ENCODE measurements at regions not wholly inside any gene's neighbourhood (a gene's known extent, or its start where the extent isn't known, plus 50 kb on each side); places are given as distances from the start of the nearest gene placed in this dataset.

DNA sequence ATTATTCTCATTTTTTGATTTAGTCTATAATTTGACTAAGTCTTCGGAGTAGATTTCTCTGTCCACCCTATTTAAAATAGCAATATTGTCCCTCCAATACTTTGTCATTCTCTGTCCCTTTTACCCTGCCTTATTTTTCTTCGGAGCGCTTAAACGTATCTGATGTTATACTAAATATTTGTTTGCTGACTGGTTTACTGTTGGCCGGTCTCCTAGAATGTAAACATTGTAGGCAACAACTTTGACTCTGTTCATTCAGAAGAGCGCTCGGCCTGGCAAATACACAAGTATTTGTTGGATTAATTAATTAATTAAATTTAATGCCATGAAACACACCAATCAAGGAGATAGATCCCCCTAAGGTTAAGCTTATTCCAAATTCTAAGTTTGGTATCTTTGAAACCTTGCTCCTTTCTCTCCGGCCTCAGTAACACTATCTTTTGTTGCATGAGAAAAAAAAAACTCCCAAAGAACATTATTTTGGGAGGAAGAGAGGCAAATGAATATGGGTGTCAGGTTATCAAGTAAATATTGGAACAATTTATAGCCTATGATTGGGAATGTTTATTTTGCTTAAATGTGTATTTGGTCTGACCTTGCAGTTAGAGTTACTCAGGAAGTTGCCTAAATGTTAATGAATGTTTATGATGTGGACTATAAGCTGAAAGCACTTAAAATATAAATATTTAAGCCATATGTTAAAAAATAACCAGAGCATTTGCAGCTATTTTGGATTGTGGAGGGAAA, 231.1 kb downstream of the SOX4 start:
- no peak for DNase-seq

DNA sequence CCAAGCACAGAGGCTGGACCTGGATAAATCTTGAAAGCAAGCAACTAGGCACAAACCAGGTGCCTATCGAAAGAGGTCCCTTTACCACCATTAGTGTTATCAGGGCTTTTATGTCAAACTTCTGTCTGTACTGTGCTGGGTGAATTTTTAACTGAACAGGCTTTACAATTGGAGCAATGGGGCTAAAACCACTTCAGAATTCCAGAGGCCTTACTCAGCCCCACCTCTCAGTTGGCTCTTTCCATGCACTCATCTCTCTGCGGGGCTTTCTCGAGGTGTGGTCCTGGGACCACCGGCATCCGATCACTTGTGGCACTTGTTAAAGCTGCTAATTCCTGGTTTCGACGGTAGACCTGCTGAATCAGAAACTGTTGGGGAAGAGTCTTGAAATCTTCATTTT, 232.5 kb downstream of the SOX4 start:
- no peak for DNase-seq

DNA sequence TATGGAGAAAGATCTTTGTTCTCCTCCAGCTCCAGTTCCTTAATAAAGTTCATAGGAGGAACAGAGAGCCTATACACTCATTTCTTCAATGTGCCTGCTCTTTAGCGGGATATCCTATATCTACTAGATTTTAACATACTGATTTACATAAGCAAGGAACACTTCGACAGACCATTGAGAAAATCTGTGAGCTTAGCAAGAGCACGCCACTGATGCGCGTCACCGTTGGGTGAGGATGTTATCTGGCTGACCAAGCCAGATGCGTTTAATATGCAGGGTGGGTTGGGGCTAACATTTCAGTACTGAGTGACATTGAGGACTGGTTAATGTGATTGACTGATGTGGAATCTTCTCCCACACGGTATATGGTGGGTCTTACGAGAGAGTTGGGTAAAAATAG, 233.4 kb downstream of the SOX4 start:
- no peak for DNase-seq

DNA sequence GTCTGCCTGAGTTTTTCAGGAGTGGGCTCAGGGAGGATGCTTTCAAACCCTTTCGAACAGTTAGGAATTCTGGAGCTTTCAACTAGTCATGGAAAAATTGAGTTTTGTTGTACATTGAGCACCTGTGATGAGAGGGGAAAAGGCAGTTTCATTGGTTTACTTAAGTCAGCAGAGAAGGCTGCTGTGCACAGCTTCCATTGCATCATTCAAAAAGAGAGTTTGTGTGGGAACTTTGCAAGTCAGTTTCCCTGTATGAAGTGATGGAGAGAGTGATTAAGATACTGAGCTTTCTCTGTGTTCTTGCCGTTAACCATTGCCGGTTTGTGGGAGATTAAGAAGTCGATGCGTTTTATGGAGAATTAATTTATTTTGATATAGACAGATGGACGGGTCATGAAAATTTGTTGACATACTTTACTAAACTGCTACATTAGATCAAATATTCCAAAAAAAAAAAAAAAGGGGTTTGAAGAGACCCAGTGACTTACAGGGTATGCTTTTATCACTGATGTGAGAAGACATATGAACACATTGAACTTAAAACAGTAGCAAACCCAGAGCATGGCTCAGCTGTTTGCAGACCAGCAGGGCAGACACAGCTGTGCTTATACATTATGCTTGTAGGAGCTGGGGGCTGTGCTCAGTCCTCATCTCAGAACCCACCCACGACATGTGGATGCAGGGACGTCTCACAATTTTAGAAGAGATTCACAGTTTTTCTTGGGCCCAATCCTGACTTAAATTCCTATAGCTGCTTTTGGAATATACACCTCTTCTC, 234.1 kb downstream of the SOX4 start:
- DNase-seq, result no peak

DNA sequence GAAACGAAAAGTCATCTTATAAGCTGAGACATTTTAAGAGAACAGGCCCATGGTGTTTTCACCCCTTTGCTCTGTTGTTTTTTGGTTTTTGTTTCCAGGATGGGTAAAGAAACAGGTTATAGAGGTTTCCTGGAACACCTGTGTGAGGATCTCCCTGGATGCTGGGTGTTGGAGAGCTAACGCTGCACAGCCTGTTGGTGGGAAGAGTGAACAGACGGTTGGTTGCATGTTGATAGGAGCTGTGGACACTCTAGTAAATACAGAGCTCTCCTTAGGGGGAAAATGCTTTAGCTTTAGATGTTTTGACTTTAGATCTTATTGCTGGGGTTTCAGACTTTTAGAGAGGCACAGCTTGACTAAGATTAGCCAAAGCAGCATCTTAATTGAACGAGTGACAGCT, 235.2 kb downstream of the SOX4 start:
- no peak for DNase-seq

DNA sequence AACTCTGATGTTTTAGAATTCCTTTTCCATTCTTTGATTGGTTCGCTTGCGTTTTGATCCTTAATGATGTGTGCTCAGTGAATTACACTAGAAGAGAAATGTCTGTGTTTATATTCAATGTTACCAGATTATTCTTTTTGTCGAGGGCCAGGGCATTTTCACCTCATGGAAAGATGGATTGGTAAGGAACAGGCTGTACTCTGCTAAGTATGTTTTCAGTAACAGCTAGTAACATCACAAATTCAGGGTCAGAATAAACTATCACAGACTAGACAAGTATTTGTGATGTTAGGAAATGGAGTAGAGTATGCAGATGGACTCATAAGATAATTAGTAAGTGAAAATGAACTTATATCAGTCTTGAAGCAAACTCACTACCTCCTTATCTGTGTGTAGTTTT, 235.6 kb downstream of the SOX4 start:
- no peak for DNase-seq

DNA sequence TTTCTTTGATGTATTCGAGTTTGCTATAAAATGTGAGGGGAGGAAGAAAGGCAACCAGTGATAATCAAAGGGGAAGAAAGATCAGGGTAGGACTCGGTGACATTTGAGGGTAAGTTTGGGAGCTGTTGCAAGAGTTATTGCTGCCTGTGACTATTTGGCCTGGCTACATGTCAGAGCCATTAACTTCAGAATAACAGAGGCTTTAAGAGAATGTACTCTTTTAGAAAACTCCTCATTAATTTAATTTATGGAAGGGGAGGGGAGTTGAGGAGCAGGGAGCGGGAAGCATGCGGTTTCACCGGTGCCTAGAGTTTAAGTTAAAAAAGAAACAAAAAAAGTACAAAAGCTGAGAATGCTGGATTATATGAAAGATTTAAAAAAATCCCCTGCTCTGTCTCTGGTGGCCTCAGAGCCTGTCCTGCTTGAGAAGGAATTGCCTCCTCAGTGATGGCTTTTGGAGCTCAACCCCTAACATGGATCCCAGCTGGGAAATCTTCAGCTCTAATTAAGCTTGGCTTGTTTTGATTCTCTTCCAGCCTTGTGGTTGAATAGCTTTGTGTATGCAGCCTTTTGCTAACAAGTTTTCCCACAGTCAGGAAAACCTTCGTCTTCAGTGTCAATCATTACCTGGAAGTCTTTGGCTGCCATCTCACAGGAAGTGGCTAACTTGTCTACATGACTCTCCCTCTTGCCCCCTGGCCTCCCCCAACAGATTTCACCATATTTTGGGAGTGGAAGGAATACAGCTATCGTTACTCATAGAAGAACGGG, 238.2 kb downstream of the SOX4 start:
- DNase-seq, result no peak

DNA sequence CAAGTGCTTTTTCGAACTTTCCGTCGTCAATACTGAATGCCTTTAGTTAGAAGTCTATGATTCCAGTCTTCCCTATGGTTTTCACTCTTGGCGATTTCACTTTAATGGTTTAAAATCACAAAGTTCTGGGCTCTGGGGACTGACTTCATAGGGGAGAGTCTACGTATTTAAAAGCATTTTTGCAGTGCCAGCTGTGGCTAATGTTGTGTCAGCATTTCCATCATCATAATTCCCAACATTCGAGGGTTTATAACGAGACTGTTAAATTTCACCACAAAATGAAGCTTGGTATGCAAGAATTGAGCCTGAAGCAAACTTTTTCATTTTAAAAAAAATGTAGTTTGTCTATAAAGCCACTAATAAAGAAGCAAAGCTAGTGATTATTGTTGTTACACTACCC, 242.7 kb downstream of the SOX4 start:
- no peak for DNase-seq

DNA sequence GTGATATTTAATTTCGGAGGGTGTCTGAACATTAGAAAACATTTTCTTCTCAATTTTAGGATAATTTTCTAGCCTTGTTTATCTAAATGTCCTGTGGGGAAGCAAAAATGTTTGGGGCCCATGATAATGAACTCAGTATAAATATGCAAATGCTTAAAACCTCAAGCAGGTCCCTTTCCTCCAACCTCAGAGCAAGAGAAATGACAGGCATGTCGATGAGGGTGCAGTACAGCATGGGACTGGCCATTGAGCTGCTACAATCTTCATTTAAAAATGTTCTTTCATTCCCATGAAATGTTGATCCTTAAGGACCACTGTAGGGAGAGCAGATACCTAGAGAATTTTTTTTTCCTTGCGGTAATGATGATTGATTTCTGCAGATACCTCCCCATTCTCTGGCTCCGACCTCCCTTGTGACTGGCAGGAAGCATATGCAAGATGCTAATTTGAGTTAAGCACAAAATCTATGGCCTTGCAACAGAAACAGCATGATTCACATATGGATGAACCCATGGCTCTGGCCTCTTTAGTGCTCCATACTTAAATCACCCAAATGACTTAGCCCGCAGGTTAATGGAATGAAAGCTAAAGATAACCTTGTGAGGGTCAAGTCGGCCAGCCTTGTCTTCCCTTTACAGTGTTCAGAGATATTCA, 243.3 kb downstream of the SOX4 start:
- DNase-seq, result no peak

DNA sequence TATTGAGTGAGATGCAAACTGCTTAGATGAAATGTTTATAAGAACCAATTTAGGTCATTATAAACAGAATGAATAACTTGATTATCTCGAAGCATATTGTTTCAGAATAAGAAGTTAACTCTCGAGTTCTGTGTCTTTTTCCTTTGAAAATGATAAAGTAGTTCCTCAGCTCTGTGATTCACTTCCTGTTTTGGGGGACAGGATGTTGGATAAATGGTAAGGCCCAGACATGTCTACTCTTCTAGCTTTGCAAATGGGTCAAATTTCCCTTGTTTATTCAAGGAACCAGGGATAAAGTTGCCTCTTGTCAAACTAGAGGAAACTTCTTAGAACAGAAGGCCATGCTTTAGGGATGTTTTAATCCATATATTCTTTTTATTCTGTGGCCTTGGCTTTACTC, 246.9 kb downstream of the SOX4 start:
- DNase-seq, result no peak

DNA sequence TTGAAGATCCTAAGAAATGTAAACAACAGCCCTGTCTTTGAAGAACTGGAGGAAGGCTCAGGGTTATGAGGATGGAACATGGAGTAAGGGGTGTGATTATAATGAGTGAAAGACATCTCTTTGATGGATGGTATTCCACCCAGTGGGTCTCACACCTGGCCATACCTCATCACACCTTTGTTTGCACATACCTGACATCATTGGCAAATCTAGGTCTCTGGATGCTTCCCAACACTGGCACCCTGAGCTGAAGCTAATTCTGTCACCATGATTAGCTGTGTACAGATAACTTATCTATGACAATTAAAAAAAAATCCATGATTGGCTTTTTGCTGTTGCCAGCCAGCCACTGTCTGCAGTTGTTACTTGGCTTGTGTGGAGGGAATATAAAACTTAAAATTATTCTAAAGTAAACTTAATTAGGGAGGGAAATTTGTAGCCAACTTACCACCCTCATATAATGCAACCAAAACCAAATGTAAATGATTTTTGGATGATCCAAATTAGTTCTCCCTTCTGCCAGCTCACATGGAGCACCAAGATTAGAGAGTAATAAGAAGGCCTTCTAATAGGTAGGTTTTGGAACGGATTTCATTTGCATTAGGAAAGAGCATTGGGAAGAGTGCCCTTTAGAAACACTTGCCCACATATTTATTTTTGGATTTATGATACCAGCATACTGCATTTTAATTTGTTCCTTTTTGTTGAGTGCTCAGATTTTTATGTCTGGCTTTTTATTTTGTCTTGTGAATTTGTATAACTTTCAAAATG, 249.5 kb downstream of the SOX4 start:
- no peak for DNase-seq

DNA sequence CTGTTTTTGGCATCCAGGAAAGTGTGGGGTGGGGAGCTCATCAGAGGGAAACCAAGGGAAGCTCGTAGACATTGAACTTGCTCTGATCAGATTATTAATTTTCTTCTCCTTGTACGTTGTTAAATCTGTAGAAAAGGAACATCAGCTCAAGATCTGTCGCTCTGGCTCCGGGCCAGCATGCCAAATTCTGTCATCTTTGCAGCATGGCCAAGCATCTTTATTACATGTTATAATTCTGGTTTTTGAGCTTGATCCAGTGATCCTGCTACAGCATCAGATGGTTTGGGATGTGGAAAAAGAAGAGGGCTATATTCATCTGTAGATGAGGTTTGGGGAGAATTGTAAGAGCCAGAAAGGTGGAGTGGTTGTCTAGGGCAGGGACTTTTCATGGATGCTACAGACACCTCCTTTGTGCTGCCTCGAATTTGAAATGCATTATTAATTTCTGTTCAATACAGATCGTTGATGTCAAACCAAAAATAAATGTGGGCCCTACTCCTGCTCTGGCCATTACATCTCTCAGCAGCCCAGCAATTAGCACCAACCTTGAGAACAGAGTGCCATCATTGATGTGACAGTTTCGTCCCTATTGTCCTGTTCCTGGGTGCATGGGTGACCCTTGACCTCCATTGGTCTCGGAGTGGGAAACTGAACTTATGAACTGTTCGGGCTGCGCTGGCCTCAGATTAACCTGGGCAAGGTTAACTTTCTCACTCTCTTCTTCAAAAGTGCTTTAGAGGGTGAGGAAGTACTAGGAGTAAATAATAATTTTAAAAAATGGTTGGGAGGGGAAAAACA, 250.8 kb downstream of the SOX4 start:
- no peak for DNase-seq

DNA sequence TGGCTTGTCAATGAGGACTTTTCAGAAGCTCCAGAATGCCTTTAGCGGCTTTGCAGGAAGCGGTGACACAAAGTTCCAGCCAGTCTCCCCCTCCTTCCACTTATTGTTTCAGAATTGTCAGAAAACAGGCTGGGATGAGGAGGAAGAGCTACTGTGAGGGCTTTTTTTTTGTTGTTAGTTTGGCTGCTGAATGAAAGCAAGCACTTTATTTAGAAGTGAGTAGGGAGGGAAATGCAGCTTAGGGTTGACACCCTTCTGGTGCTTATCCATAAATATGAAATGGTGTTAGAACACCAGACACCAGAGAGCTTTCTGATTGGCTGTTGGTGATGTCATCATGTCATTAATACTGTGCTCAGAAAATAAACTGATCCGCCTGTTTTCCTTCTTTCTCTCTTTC, 251.5 kb downstream of the SOX4 start:
- no peak for DNase-seq

DNA sequence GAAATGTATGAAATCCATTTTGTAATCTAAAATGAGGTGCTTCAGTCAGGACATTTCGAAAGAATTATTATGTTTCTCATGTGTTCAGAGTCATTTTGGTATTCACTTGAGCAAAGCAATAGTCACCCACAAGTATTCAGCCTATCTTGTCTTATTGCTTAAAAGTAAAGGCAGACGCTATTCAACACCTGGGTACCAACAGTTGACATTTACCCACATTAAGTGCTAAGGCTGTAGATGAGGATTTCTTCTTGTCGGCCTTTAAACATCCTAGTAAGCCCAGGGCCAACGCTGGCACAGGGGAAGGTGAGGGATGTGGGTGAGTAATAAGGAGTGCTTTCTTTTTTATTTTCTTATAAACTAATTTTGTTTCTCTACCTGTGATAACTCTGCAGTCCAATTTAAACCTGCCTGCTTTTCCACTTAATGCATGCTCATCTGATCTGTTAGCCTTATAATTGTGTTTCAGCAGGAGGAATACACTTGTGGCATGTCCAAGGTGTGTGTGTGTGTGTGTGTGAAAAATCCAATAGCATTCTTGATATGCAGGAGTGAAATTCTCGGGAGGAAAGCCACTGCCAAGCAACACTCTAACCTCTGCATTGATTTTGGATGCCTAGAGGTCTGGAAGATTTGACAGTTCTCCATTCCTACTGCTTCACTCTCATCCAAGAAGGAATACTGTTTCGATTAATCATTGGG, 252.0 kb downstream of the SOX4 start:
- no peak for DNase-seq

DNA sequence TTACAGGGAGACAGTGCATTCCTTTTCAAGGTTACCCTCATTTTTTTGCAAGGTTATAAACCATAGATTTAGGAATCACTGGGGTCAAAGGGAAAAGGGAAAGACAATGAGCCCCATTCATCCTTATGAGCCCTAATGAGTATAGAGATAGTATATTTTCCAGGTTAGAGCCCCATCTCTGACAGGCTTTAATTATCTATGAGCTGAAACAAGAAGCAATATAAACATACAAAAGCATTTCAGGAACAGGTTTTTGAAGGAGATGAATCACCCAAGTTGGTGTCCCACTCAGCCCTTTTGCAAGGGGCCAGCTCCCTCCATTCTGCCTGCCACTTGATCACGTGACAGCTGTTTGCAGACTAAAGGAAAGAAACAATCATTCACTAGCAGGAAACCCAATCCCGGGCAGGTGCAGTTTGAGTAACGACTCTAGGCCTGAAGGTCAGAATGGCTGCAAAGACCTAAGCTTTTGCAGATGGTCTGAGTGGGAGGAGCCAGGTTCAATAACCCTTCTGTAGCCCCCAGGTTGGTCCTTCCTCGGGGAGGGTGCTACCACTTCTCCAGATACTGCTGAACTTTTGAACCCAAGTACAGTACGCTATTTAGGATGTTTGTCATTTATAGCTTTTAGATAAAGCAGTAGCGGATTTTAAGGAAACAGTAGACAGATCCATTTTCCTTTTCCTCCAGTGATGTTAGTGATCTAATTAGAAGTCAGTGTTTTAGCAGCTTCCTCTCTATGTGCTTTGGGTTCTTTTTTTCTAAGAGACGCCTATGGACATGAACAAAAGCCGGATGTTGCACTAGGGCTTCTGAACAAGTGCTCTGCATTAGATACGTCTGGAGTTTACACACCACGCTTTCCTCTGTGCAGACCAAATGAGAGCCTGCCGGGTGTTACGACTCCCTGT, 253.2 kb downstream of the SOX4 start:
- DNase-seq, result no peak

DNA sequence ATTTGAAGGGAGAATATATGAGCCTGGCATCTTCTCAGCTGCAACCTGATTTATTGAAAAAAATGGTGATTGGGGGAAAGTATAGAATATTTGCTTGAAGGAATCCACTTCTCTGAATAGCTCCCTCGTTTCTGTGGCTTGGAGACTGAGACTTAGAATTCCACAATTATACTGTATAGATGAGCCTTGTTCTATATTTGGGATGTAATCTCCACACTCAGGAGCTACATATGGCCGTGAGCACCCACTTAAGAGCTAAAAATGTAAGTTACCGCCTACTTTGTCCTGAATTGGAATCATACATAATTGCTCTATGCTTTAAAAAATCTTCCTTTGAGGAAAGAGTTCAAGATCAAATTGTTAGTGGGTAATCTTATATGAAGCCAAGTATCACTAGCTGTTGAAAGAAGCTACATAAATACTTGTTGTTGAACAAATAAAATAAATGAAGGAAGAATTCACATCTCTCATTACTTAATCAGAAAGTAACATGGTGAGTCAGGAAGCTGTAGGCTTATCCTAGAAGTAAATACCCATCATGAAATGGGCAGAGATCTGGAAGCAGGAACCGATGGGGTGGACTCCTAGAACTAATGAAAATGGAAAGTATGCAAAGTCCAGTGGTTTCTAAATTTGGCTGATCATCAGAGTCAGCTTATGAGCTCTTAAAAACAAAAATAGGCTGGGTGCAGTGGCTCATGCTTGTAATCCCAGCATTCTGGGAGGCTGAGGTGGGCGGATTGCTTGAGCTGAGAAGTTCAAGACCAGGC, 254.3 kb downstream of the SOX4 start:
- DNase-seq, result no peak

DNA sequence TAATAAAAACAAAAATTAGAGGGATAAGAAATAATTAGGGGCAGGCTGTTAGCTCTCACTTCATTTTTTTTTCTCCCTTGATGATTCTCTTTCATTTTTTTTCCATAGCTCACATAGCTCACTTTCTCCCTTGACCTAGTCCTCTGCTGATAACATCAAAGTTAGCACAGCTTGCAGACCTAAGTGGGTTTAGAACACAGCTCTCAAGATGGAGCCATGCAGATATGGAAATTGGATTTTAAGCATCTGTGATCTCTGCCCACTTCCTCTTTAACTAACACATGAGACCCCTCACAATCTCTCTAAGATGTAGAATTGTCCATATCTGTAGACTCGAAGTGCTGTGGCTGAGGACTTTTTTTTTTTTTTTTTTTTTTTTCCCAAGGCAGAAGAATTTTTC, 257.1 kb downstream of the SOX4 start:
- DNase-seq, result no peak

DNA sequence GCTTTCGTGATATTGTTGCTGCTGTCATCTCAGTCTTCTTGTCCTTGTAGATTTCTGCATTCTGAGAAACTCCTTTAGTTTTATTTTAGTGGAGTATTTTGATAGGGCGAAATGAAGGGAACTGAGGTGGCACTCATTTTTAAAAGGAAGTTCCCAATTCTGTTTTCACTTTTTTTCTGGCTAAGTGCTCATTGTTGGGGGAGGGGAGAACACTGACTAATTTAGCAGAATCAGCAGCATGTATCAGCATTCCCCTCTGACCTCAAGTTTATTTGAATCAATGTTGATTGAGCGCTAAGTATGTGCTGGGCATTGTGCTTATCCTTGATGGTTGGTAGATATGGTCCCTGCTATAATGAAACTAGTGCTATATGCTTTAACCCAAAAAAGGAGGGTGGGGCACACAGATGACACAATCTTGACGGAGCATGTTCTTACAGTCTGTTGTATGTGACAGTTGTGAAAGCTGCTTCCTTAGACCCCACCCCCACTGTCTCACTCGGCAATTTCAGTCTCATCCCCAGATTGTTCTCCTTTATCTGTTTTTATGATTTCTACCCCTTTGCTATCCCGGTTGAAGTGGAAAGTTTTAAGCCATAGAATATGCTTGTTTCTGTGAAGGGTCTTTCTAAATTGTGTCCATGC, 262.4 kb downstream of the SOX4 start:
- DNase-seq, result peak; percentile 32

DNA sequence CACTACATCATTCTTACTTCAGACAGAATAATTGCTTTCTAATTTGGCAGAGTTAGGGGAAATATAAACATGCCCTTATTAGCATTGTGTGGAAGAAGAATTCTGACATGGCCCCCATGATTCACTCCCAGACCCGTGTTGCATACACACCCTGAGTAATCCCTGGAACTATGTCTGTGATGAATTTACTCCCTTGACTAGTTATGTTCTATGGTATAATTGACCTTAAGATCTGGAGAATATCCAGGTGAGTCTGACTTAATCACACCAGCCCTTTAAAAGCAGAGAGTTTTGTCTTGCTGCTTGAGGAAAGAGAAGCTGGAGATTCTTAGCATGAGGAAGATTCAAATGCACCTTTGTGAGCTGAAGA, 262.9 kb downstream of the SOX4 start:
- DNase-seq, result no peak
